ENCODE measurements at regions not wholly inside any gene's neighbourhood (a gene's known extent, or its start where the extent isn't known, plus 50 kb on each side); places are given as distances from the start of the nearest gene placed in this dataset.

GRCh38 chr12:86838260-86838659 is 582.1 kb upstream of the MGAT4C start:
- H3K9ac ChIP-seq (ENCODE audit: low read length in 5 of 5): no peak overlapping the region
- no peak overlapping the region for H3K4me3 ChIP-seq (ENCODE audit: low read depth in 1 of 5, low read length in 5 of 5)
- no peaks in the 10 kb centered on the region for H3K36me3 ChIP-seq (ENCODE audit: control insufficient read depth in 5 of 5, insufficient read depth in 5 of 5, low read length in 5 of 5)
- no peaks in the 10 kb centered on the region for H3K27me3 ChIP-seq (ENCODE audit: control insufficient read depth in 5 of 5, insufficient read depth in 4 of 5, low read length in 5 of 5)
- no peaks in the 10 kb centered on the region for H3K4me1 ChIP-seq (ENCODE audit: control insufficient read depth in 5 of 5, insufficient read depth in 5 of 5, low read length in 5 of 5)
- no peak overlapping the region for H3K27ac ChIP-seq (ENCODE audit: low read depth, low read length)
- H3K9me3 ChIP-seq (ENCODE audit: control insufficient read depth in 5 of 5, low read length in 5 of 5): no peaks in the 10 kb centered on the region

DNA sequence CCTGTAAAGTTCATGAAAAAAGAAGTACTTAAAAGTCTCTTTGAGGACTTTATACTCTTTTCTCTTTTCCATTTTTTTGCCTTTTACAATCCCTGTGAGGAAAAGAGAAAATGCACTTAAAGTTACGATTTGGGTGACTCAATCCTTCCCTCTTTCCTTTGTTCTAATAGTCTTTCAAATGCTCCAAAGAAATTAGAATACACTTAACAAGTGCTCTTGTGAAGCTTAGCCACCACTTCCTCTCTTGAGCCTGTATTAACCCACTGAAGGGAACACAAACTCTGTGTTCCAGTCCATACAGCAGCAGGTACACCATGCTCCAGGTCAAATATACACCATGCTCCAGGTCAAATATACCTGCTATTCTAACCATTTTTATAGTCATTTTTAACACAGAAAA is 581.1 kb upstream of the MGAT4C start:
- no peaks in the 10 kb centered on the region for H3K4me1 ChIP-seq (ENCODE audit: control insufficient read depth in 5 of 5, insufficient read depth in 5 of 5, low read length in 5 of 5)
- no peaks in the 10 kb centered on the region for H3K27me3 ChIP-seq (ENCODE audit: control insufficient read depth in 5 of 5, insufficient read depth in 4 of 5, low read length in 5 of 5)
- H3K4me3 ChIP-seq (ENCODE audit: low read depth in 1 of 5, low read length in 5 of 5): no peak overlapping the region
- H3K27ac ChIP-seq (ENCODE audit: low read depth, low read length): no peak overlapping the region
- H3K36me3 ChIP-seq (ENCODE audit: control insufficient read depth in 5 of 5, insufficient read depth in 5 of 5, low read length in 5 of 5): no peaks in the 10 kb centered on the region
- no peaks in the 10 kb centered on the region for H3K9me3 ChIP-seq (ENCODE audit: control insufficient read depth in 5 of 5, low read length in 5 of 5)
- H3K9ac ChIP-seq (ENCODE audit: low read length in 5 of 5): no peak overlapping the region

DNA sequence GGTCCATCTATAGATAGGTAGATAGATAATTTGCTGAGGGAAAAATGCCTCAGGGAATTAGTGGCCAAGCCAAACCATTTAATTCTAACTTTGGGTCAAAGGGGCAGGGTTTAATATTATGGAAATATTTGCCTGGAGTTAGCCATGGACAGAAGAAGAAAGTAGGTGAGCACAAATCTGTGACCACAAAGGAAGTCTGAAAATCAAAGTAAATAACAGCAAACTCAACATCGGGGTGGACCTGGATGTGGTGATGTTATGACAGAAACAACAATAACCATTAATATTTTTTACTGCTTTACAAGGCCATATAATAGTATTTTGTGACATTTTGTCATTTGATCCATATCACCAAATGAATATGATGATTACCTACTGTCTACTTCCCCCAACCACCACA is 578.0 kb upstream of the MGAT4C start:
- Histone ChIP-seq H3K36me3 (ENCODE audit: control insufficient read depth in 5 of 5, insufficient read depth in 5 of 5, low read length in 5 of 5) (no peaks in the 10 kb centered on the region), H3K27me3 (ENCODE audit: control insufficient read depth in 5 of 5, insufficient read depth in 4 of 5, low read length in 5 of 5) (no peaks in the 10 kb centered on the region), H3K4me3 (ENCODE audit: low read depth in 1 of 5, low read length in 5 of 5) (no peak overlapping the region), H3K4me1 (ENCODE audit: control insufficient read depth in 5 of 5, insufficient read depth in 5 of 5, low read length in 5 of 5) (no peaks in the 10 kb centered on the region), H3K27ac (ENCODE audit: low read depth, low read length) (no peak overlapping the region), H3K9ac (ENCODE audit: low read length in 5 of 5) (no peak overlapping the region), H3K9me3 (ENCODE audit: control insufficient read depth in 5 of 5, low read length in 5 of 5) (no peaks in the 10 kb centered on the region)

DNA sequence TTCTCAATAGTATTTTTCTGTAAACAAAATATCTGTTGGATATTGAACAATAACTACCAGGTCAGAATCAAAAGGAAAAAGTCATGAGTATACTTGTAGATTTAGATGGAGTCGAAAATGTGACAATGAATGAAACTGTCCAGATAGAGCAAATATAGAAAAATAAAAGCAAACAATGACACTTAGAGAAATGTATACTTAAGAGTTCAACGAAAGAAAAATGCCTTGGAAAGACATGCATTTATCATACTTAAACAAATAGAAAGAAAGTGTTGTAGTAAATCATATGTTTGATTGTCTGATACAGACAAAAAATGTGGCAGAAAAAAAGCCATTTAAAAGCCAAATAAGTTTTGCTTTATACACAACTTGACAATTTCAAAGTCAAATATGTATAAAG is 571.2 kb upstream of the MGAT4C start:
- no peaks in the 10 kb centered on the region for H3K27me3 ChIP-seq (ENCODE audit: control insufficient read depth in 5 of 5, insufficient read depth in 4 of 5, low read length in 5 of 5)
- no peaks in the 10 kb centered on the region for H3K36me3 ChIP-seq (ENCODE audit: control insufficient read depth in 5 of 5, insufficient read depth in 5 of 5, low read length in 5 of 5)
- H3K9me3 ChIP-seq (ENCODE audit: control insufficient read depth in 5 of 5, low read length in 5 of 5): no peaks in the 10 kb centered on the region
- H3K4me3 ChIP-seq (ENCODE audit: low read depth in 1 of 5, low read length in 5 of 5): no peak overlapping the region
- no peak overlapping the region for H3K27ac ChIP-seq (ENCODE audit: low read depth, low read length)
- H3K9ac ChIP-seq (ENCODE audit: low read length in 5 of 5): no peak overlapping the region
- H3K4me1 ChIP-seq (ENCODE audit: control insufficient read depth in 5 of 5, insufficient read depth in 5 of 5, low read length in 5 of 5): no peaks in the 10 kb centered on the region

DNA sequence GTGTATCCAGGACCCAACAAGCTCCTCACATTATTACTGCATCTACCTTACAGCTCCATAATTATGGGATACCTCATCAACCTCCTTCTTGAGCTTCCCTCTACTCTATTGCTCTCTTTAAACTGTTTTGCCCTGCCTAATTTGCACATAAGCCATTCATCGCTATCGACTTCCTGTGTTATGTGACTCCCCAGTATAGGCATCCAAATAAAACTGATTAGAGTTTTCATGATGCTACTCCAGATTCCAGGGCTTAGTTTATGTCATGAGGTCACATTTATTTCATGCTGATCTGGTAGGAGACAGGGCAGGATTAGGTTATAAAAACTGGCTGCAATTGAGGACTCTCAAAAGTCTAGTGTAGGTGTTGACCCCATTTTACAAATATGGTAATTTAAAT is 569.9 kb upstream of the MGAT4C start:
- Histone ChIP-seq H3K27me3 (ENCODE audit: control insufficient read depth in 5 of 5, insufficient read depth in 4 of 5, low read length in 5 of 5) (no peaks in the 10 kb centered on the region), H3K4me1 (ENCODE audit: control insufficient read depth in 5 of 5, insufficient read depth in 5 of 5, low read length in 5 of 5) (no peaks in the 10 kb centered on the region), H3K27ac (ENCODE audit: low read depth, low read length) (no peak overlapping the region), H3K9ac (ENCODE audit: low read length in 5 of 5) (no peak overlapping the region), H3K9me3 (ENCODE audit: control insufficient read depth in 5 of 5, low read length in 5 of 5) (no peaks in the 10 kb centered on the region), H3K36me3 (ENCODE audit: control insufficient read depth in 5 of 5, insufficient read depth in 5 of 5, low read length in 5 of 5) (no peaks in the 10 kb centered on the region), H3K4me3 (ENCODE audit: low read depth in 1 of 5, low read length in 5 of 5) (no peak overlapping the region)

GRCh38 chr12:86801439-86801838 is 545.2 kb upstream of the MGAT4C start:
- Histone ChIP-seq H3K9me3 (ENCODE audit: control insufficient read depth in 5 of 5, low read length in 5 of 5) (no peaks in the 10 kb centered on the region), H3K9ac (ENCODE audit: low read length in 5 of 5) (no peak overlapping the region), H3K27me3 (ENCODE audit: control insufficient read depth in 5 of 5, insufficient read depth in 4 of 5, low read length in 5 of 5) (no peaks in the 10 kb centered on the region), H3K4me3 (ENCODE audit: low read depth in 1 of 5, low read length in 5 of 5) (no peak overlapping the region), H3K36me3 (ENCODE audit: control insufficient read depth in 5 of 5, insufficient read depth in 5 of 5, low read length in 5 of 5) (no peaks in the 10 kb centered on the region), H3K4me1 (ENCODE audit: control insufficient read depth in 5 of 5, insufficient read depth in 5 of 5, low read length in 5 of 5) (no peaks in the 10 kb centered on the region), H3K27ac (ENCODE audit: low read depth, low read length) (no peak overlapping the region)

- Histone ChIP-seq H3K4me1 (ENCODE audit: control insufficient read depth in 5 of 5, insufficient read depth in 5 of 5, low read length in 5 of 5) (no peaks in the 10 kb centered on the region), H3K4me3 (ENCODE audit: low read depth in 1 of 5, low read length in 5 of 5) (no peak overlapping the region)
Observed at GRCh38 chr12:86799616-86800015, 543.4 kb upstream of the MGAT4C start.

GRCh38 chr12:86796550-86796949 is 540.4 kb upstream of the MGAT4C start:
- no peak overlapping the region for H3K4me3 ChIP-seq (ENCODE audit: low read depth in 1 of 5, low read length in 5 of 5)
- H3K27ac ChIP-seq (ENCODE audit: low read depth, low read length): no peak overlapping the region
- no peaks in the 10 kb centered on the region for H3K36me3 ChIP-seq (ENCODE audit: control insufficient read depth in 5 of 5, insufficient read depth in 5 of 5, low read length in 5 of 5)
- H3K4me1 ChIP-seq (ENCODE audit: control insufficient read depth in 5 of 5, insufficient read depth in 5 of 5, low read length in 5 of 5): no peaks in the 10 kb centered on the region
- H3K27me3 ChIP-seq (ENCODE audit: control insufficient read depth in 5 of 5, insufficient read depth in 4 of 5, low read length in 5 of 5): no peaks in the 10 kb centered on the region
- H3K9ac ChIP-seq (ENCODE audit: low read length in 5 of 5): no peak overlapping the region
- no peaks in the 10 kb centered on the region for H3K9me3 ChIP-seq (ENCODE audit: control insufficient read depth in 5 of 5, low read length in 5 of 5)

More at GRCh38 chr12:86799616-86800015, 543.4 kb upstream of the MGAT4C start:
- no peak overlapping the region for H3K9ac ChIP-seq (ENCODE audit: low read length in 5 of 5)
- no peaks in the 10 kb centered on the region for H3K27me3 ChIP-seq (ENCODE audit: control insufficient read depth in 5 of 5, insufficient read depth in 4 of 5, low read length in 5 of 5)
- H3K9me3 ChIP-seq (ENCODE audit: control insufficient read depth in 5 of 5, low read length in 5 of 5): no peaks in the 10 kb centered on the region
- no peaks in the 10 kb centered on the region for H3K36me3 ChIP-seq (ENCODE audit: control insufficient read depth in 5 of 5, insufficient read depth in 5 of 5, low read length in 5 of 5)
- no peak overlapping the region for H3K27ac ChIP-seq (ENCODE audit: low read depth, low read length)

DNA sequence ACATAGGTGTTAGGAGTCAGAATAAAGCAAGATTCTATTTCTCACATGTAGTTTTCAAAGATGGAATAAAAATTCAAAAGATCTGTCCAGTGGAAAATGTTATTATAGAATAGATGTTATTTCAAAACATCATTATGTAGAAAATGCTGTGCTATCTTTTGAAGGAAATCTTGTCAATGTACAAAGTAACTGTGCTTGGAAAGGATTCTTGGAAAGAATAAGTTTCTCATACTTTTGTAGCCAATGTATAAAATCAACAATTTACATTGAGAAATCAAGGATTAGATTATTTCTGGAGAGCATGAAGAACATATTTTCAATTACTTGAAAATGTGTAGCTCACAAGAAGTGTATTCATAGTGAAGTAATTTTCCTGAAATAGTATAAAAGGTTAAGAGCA is 532.5 kb upstream of the MGAT4C start:
- Histone ChIP-seq H3K4me3 (ENCODE audit: low read depth in 1 of 5, low read length in 5 of 5) (no peak overlapping the region), H3K9ac (ENCODE audit: low read length in 5 of 5) (no peak overlapping the region), H3K27ac (ENCODE audit: low read depth, low read length) (no peak overlapping the region), H3K36me3 (ENCODE audit: control insufficient read depth in 5 of 5, insufficient read depth in 5 of 5, low read length in 5 of 5) (no peaks in the 10 kb centered on the region), H3K27me3 (ENCODE audit: control insufficient read depth in 5 of 5, insufficient read depth in 4 of 5, low read length in 5 of 5) (no peaks in the 10 kb centered on the region), H3K9me3 (ENCODE audit: control insufficient read depth in 5 of 5, low read length in 5 of 5) (no peaks in the 10 kb centered on the region), H3K4me1 (ENCODE audit: control insufficient read depth in 5 of 5, insufficient read depth in 5 of 5, low read length in 5 of 5) (no peaks in the 10 kb centered on the region)

DNA sequence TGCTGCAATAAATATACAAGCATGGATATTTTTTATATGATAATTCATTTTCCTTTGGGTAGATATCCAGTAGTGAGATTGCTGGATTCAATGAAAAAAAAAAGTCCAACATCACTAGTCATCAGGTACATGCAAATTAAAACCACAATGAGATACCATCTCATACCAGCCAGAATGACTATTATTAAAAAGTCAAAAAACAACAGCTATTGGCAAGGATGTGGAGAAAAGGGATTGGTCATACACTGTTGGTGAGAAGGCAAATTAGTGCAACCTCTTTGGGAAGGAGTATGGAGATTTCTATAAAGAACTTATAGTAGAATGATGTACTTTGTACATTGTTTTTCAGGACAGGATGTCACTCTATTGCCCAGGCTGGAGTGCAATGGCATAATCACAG is 531.2 kb upstream of the MGAT4C start:
- no peak overlapping the region for H3K9ac ChIP-seq (ENCODE audit: low read length in 5 of 5)
- H3K4me1 ChIP-seq (ENCODE audit: control insufficient read depth in 5 of 5, insufficient read depth in 5 of 5, low read length in 5 of 5): no peaks in the 10 kb centered on the region
- H3K27me3 ChIP-seq (ENCODE audit: control insufficient read depth in 5 of 5, insufficient read depth in 4 of 5, low read length in 5 of 5): no peaks in the 10 kb centered on the region
- H3K36me3 ChIP-seq (ENCODE audit: control insufficient read depth in 5 of 5, insufficient read depth in 5 of 5, low read length in 5 of 5): no peaks in the 10 kb centered on the region
- no peak overlapping the region for H3K27ac ChIP-seq (ENCODE audit: low read depth, low read length)
- no peaks in the 10 kb centered on the region for H3K9me3 ChIP-seq (ENCODE audit: control insufficient read depth in 5 of 5, low read length in 5 of 5)
- H3K4me3 ChIP-seq (ENCODE audit: low read depth in 1 of 5, low read length in 5 of 5): no peak overlapping the region

DNA sequence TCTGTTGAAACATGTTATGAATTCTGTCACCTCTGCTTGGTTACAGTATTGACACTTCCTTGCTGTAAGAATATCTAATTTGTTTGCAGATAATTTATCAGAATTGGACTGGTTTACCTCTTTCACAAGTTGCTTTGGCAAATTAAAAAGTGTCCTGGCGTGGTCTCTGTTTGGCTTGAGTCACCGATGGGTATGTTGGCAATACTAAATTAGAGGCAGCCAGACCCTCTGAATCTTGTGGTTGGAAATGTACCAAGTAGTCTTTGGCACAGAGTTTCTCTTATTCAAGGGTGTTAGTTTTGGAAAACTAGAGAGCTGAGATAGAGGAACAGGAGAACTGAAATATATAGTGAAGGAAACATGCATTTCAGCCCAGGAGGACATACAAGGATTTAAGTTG is 521.1 kb upstream of the MGAT4C start:
- H3K9ac ChIP-seq (ENCODE audit: low read length in 5 of 5): no peak overlapping the region
- no peaks in the 10 kb centered on the region for H3K36me3 ChIP-seq (ENCODE audit: control insufficient read depth in 5 of 5, insufficient read depth in 5 of 5, low read length in 5 of 5)
- H3K9me3 ChIP-seq (ENCODE audit: control insufficient read depth in 5 of 5, low read length in 5 of 5): no peaks in the 10 kb centered on the region
- peaks cover 0 to 2% (median 0%) of the 10 kb centered on the region in 5 donors for H3K4me1 ChIP-seq (ENCODE audit: control insufficient read depth in 5 of 5, insufficient read depth in 5 of 5, low read length in 5 of 5)
- H3K4me3 ChIP-seq (ENCODE audit: low read depth in 1 of 5, low read length in 5 of 5): no peak overlapping the region
- no peak overlapping the region for H3K27ac ChIP-seq (ENCODE audit: low read depth, low read length)
- H3K27me3 ChIP-seq (ENCODE audit: control insufficient read depth in 5 of 5, insufficient read depth in 4 of 5, low read length in 5 of 5): no peaks in the 10 kb centered on the region
